ENCODE measurements at regions not wholly inside any gene's neighbourhood (a gene's known extent, or its start where the extent isn't known, plus 50 kb on each side); places are given as distances from the start of the nearest gene placed in this dataset.

DNA sequence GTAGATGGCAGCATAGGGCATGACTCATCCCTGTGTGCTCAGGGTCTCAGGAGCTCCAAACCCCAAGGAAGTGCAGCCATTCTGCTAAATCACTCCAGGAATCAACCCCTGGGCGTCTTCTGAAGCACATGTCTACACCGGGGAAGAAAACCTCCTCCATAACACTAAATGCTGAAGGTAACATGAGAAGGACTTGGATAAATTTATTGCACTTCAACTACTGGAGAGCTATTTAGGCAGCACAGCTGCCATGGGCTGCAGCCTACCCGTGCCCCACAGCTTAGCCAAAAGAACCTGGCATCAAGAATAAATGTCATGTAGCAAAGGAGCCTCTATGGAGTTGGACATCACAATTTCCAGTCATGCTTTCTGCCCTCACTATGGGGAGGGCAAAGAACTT is 141.7 kb downstream of the GPCPD1 start:
- TF ChIP-seq, protein P1, sequence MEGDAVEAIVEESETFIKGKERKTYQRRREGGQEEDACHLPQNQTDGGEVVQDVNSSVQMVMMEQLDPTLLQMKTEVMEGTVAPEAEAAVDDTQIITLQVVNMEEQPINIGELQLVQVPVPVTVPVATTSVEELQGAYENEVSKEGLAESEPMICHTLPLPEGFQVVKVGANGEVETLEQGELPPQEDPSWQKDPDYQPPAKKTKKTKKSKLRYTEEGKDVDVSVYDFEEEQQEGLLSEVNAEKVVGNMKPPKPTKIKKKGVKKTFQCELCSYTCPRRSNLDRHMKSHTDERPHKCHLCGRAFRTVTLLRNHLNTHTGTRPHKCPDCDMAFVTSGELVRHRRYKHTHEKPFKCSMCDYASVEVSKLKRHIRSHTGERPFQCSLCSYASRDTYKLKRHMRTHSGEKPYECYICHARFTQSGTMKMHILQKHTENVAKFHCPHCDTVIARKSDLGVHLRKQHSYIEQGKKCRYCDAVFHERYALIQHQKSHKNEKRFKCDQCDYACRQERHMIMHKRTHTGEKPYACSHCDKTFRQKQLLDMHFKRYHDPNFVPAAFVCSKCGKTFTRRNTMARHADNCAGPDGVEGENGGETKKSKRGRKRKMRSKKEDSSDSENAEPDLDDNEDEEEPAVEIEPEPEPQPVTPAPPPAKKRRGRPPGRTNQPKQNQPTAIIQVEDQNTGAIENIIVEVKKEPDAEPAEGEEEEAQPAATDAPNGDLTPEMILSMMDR (conservative IDR thresholded peaks at IDR 0.05; ENCODE audit: low read length) = no peak
- no peak for TF ChIP-seq EZH2phosphoT487 (IDR thresholded peaks at IDR 0.05; ENCODE audit: borderline replicate concordance)
